HG02763 (cell line): ENCODE measurements at regions not wholly inside any gene's neighbourhood (a gene's known extent, or its start where the extent isn't known, plus 50 kb on each side); places are given as distances from the start of the nearest gene placed in this dataset.

Experiments
- ATAC-seq: cut with Tn5 transposase; IDR thresholded peaks from one replicate; pipeline ENCODE4 v1.9.1; 2021; ENCODE audit warnings: mild to moderate bottlenecking, moderate library complexity; ENCODE audit not compliant: unreplicated experiment

- no peak for ATAC-seq
Observed at GRCh38 chr4:71268166-71268565, 70.7 kb upstream of the SLC4A4 start.

- ATAC-seq = no peak
Observed at GRCh38 chr4:71269233-71269632, 69.6 kb upstream of the SLC4A4 start.

- ATAC-seq = peak; percentile 49
Observed at GRCh38 chr4:71270901-71271300, 67.9 kb upstream of the SLC4A4 start.

GRCh38 chr4:71272976-71273375 is 65.8 kb upstream of the SLC4A4 start:
- no peak for ATAC-seq

GRCh38 chr4:71275004-71275403 is 63.8 kb upstream of the SLC4A4 start:
- ATAC-seq = no peak

- peak; percentile 50 for ATAC-seq
Observed at GRCh38 chr4:71275570-71275969, 63.2 kb upstream of the SLC4A4 start.

GRCh38 chr4:71277353-71277752 is 61.5 kb upstream of the SLC4A4 start:
- ATAC-seq = no peak

- no peak for ATAC-seq
Observed at GRCh38 chr4:71283642-71284257, 55.1 kb upstream of the SLC4A4 start.

GRCh38 chr4:71287305-71287704 is 51.5 kb upstream of the SLC4A4 start:
- ATAC-seq = no peak

- no peak for ATAC-seq
Observed at GRCh38 chr4:71288875-71289274, 49.9 kb upstream of the SLC4A4 start.
